Upper lobe of left lung (tissue), 6 donors: ENCODE measurements at regions not wholly inside any gene's neighbourhood (a gene's known extent, or its start where the extent isn't known, plus 50 kb on each side); places are given as distances from the start of the nearest gene placed in this dataset.

ENCODE experiments used
- ATAC-seq, 2 donors: fragments of 200-7000 bp; cut with Tn5 transposase; one replicate each; pipeline ENCODE4 v1.9.1; 2022; ENCODE audit warnings: mild to moderate bottlenecking in 2 of 2, moderate library complexity in 2 of 2; ENCODE audit not compliant: low FRiP score in 2 of 2
- DNase-seq, 2 donors: peaks; one replicate each; pipeline ENCODE4 v3.0.0-alpha.2; 2019 to 2020
- H3K27ac ChIP-seq, 4 donors: fragments of 200-600 bp; sonication (generic); one replicate each; pipeline ENCODE4 v1.5.1; 2016 to 2019
- H3K27me3 ChIP-seq, 4 donors: fragments of 200-600 bp; sonication (generic); one replicate each; pipeline ENCODE4 v1.5.1; 2017 to 2019
- H3K36me3 ChIP-seq, 4 donors: fragments of 200-600 bp; sonication (generic); one replicate each; pipeline ENCODE4 v1.5.1; 2016 to 2019
- H3K4me1 ChIP-seq, 4 donors: fragments of 200-600 bp; sonication (generic); one replicate each; pipeline ENCODE4 v1.5.1; 2018 to 2019
- H3K4me3 ChIP-seq, 4 donors: fragments of 200-600 bp; sonication (generic); one replicate each; pipeline ENCODE4 v1.5.1; 2017 to 2019; ENCODE audit warnings: mild to moderate bottlenecking in 2 of 4, moderate library complexity in 1 of 4
- H3K9me3 ChIP-seq, 4 donors: fragments of 200-600 bp; sonication (generic); one replicate each; pipeline ENCODE4 v1.5.1; 2018 to 2019
- EP300 ChIP-seq, 4 donors: sonication (generic); formaldehyde crosslinking; IDR thresholded peaks; one replicate each; pipeline ENCODE4 v1.5.1; 2017; ENCODE audit warnings: antibody characterized with exemption in 4 of 4, control low read depth in 2 of 4
- POLR2A ChIP-seq, 4 donors: fragments of 450-650 bp; IDR thresholded peaks; one replicate each; pipeline ENCODE4 v1.5.1; 2016 to 2017; ENCODE audit warnings: antibody characterized with exemption in 4 of 4, mild to moderate bottlenecking in 2 of 4
- POLR2AphosphoS5 ChIP-seq, 2 donors: sonication (generic); formaldehyde crosslinking; IDR thresholded peaks; one replicate each; pipeline ENCODE4 v1.5.1; 2017; ENCODE audit warnings: antibody characterized with exemption in 2 of 2
- WGBS, 2 donors: methylation state at CpG; one replicate each; pipeline ENCODE4 v1.1.5; 2017 to 2018; 5-methylcytosine and 5-hydroxymethylcytosine counted together
- TF ChIP-seq, protein P1 (sequence below), 6 experiments: fragments of 450-650 bp in 4 of 6; fragments of 200-600 bp in 2 of 6; sonication (generic) in 2 of 6; IDR thresholded peaks; one replicate each; pipeline ENCODE4 v1.5.1; 2016 to 2019; ENCODE audit warnings: antibody characterized with exemption in 6 of 6
- donor health status: DM: no; HTN: no; CAD: no; lungs with moderate emphysema.
- donor health status: DM: no; HTN: yes; CAD: no; lungs with severe emphysema.

DNA sequence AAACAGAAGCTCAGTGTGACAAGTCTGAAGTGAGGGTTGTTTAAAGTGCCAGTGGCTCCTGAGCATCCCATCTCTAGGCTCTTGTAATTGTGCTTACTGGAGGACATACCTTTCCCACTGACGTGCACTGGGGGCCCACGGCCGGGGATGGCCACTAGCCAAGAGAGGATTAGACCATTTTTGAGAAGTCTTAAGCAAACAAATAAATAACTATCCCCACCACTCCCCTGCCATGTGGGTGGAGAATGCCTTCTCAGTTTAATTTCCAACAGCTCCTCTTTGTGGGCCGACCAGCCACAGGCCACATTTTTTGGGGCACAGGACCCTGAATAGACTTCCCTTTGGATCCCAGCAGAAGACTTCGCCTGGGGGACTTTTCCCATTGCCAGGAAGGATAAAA is 125.0 kb upstream of the MSX1 start:
- Histone ChIP-seq H3K9me3 (no peaks in the 10 kb centered on the region), H3K27ac (no peak overlapping the region), H3K36me3 (no peaks in the 10 kb centered on the region), H3K4me1 (no peaks in the 10 kb centered on the region), H3K27me3 (no peaks in the 10 kb centered on the region), H3K4me3 (no peak overlapping the region)
- WGBS, 2 donors = 64 to 81% methylated on average over 5 of the region's 5 CpGs
- peak in 1 of 2 donors; percentile 32 for DNase-seq
- TF ChIP-seq EP300 (IDR thresholded peaks at IDR 0.05) = no peak
- no peak for ATAC-seq

DNA sequence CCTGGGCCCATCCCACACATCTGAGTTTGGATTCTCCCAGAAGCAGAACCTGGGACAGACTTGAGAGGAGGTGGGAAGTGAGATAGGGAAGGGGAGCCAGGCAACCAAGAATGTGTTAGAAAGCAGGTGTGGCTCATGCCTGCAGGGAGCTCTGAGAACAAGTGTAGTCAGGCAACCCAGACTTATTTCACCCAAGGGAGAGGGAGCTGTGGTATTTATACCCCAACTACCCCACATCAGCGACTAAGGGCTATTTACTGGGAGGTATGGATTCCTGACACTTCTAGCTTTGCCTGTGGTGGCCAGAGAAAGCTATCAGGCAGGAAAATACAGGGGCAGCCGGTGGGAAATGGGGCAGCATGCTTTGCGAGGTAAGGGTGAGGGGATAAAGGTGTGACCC is 125.8 kb upstream of the MSX1 start:
- TF ChIP-seq POLR2AphosphoS5 (IDR thresholded peaks at IDR 0.05) = no peak
- TF ChIP-seq, protein P1, sequence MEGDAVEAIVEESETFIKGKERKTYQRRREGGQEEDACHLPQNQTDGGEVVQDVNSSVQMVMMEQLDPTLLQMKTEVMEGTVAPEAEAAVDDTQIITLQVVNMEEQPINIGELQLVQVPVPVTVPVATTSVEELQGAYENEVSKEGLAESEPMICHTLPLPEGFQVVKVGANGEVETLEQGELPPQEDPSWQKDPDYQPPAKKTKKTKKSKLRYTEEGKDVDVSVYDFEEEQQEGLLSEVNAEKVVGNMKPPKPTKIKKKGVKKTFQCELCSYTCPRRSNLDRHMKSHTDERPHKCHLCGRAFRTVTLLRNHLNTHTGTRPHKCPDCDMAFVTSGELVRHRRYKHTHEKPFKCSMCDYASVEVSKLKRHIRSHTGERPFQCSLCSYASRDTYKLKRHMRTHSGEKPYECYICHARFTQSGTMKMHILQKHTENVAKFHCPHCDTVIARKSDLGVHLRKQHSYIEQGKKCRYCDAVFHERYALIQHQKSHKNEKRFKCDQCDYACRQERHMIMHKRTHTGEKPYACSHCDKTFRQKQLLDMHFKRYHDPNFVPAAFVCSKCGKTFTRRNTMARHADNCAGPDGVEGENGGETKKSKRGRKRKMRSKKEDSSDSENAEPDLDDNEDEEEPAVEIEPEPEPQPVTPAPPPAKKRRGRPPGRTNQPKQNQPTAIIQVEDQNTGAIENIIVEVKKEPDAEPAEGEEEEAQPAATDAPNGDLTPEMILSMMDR (IDR thresholded peaks at IDR 0.05) = no peak
- no peak for TF ChIP-seq EP300 (IDR thresholded peaks at IDR 0.05)
- TF ChIP-seq POLR2A (IDR thresholded peaks at IDR 0.05) = no peak
- 91 to 95% methylated on average over 3 of the region's 3 CpGs for WGBS, 2 donors
- DNase-seq = no peak
- Histone ChIP-seq H3K9me3 (no peaks in the 10 kb centered on the region), H3K4me1 (no peaks in the 10 kb centered on the region), H3K27me3 (no peaks in the 10 kb centered on the region), H3K27ac (no peak overlapping the region), H3K4me3 (no peak overlapping the region), H3K36me3 (no peaks in the 10 kb centered on the region)
- ATAC-seq = no peak

DNA sequence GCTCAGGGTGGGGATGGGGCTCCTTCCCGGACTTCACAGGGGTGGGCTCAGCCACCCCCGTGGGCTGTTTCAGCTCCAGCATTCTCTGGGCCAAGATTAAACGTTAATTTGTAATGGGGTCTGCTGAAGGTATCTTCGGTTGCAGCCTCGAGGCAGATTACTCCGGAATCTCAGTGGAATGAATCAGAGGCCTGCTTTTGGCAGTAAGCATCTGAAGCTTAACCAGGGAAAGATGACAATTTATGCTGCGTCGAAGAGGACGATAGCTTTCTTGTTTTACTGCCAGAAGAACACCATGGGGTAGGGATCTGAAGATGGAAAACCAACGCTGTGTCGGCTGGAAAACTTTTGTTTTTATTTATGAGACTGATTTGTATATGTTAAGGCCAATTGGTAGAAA is 129.2 kb upstream of the MSX1 start:
- DNase-seq = no peak
- no peak overlapping the region for H3K27ac ChIP-seq
- H3K36me3 ChIP-seq = no peaks in the 10 kb centered on the region
- H3K4me1 ChIP-seq = no peaks in the 10 kb centered on the region
- no peaks in the 10 kb centered on the region for H3K27me3 ChIP-seq
- TF ChIP-seq POLR2AphosphoS5 (IDR thresholded peaks at IDR 0.05) = no peak
- TF ChIP-seq, protein P1 (IDR thresholded peaks at IDR 0.05) = no peak
- no peak for TF ChIP-seq EP300 (IDR thresholded peaks at IDR 0.05)
- TF ChIP-seq POLR2A (IDR thresholded peaks at IDR 0.05) = no peak
- no peak for ATAC-seq
- WGBS, 2 donors = 85 to 86% methylated on average over 11 of the region's 11 CpGs
- H3K9me3 ChIP-seq = peaks cover 7 to 18% (median 12%) of the 10 kb centered on the region in 4 donors
- H3K4me3 ChIP-seq = no peak overlapping the region

DNA sequence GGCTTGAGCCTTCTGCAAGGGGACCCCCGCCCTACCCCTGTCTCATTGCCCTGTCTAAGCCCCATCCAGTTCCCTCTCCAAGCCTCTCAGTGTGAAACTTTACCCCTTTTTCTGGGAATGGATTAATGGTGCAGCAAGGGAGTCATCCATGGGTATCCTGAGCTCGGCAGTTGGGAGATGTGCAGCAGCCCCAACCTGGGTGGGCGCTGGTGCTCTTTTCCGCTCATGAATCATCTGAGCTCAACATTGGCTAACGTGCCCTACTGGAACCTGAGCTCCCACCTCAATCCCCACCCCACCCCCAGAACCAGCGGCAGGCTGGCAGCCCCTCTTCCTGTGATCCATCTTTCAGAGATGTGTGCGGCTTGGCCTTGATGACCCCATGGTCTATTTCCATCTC is 130.3 kb upstream of the MSX1 start:
- Histone ChIP-seq H3K27ac (no peak overlapping the region), H3K9me3 (peaks cover 7 to 22% (median 17%) of the 10 kb centered on the region in 4 donors), H3K27me3 (no peaks in the 10 kb centered on the region), H3K4me3 (no peak overlapping the region), H3K36me3 (no peaks in the 10 kb centered on the region), H3K4me1 (no peaks in the 10 kb centered on the region)
- peak in 1 of 2 donors; percentile 5 for DNase-seq
- ATAC-seq = no peak
- no peak for TF ChIP-seq POLR2A (IDR thresholded peaks at IDR 0.05)
- TF ChIP-seq EP300 (IDR thresholded peaks at IDR 0.05) = no peak
- TF ChIP-seq, protein P1 (IDR thresholded peaks at IDR 0.05) = no peak
- no peak for TF ChIP-seq POLR2AphosphoS5 (IDR thresholded peaks at IDR 0.05)
- WGBS, 2 donors = 92 to 94% methylated on average over 4 to 7 of the region's 7 CpGs

DNA sequence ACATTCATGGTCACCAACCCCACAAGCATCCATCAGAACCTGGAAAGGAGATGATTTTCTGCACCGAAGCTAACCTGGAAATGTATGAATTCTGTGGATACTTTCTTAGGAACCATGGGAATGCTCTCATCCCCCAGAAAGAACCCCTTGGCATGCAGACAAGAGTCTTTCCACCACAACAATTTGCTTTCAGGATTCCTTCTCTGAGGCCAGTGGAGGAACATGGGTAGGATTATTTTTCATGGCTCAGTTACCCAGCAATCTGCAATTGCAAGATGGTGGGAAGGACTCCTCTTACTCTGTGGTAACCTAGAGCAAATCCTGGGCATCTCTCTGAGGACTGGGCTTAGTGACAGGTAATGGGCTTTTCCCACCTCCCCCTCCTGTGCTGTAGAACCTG is 131.9 kb upstream of the MSX1 start:
- Histone ChIP-seq H3K27me3 (no peaks in the 10 kb centered on the region), H3K4me1 (no peaks in the 10 kb centered on the region), H3K9me3 (peaks cover 7 to 22% (median 17%) of the 10 kb centered on the region in 4 donors), H3K27ac (no peak overlapping the region), H3K36me3 (no peaks in the 10 kb centered on the region), H3K4me3 (no peak overlapping the region)
- WGBS, 2 donors = 38 to 92% methylated on average over 1 of the region's 1 CpG
- TF ChIP-seq, protein P1 (IDR thresholded peaks at IDR 0.05) = no peak
- TF ChIP-seq EP300 (IDR thresholded peaks at IDR 0.05) = no peak
- TF ChIP-seq POLR2AphosphoS5 (IDR thresholded peaks at IDR 0.05) = no peak
- TF ChIP-seq POLR2A (IDR thresholded peaks at IDR 0.05) = no peak
- ATAC-seq (no peak), DNase-seq (no peak)
